DND-41 (cell line): ENCODE measurements at regions not wholly inside any gene's neighbourhood (a gene's known extent, or its start where the extent isn't known, plus 50 kb on each side); places are given as distances from the start of the nearest gene placed in this dataset.

Source experiments
- EZH2 ChIP-seq: IDR thresholded peaks from 3 replicates; pipeline ENCODE4 v1.6.1; 2012; ENCODE audit warnings: borderline replicate concordance, low read depth, mild to moderate bottlenecking, moderate library complexity, low read length, inconsistent platforms; ENCODE audit not compliant: severe bottlenecking
- TF ChIP-seq, protein P1 (sequence below): IDR thresholded peaks from 2 replicates; pipeline ENCODE4 v1.5.1; 2012; ENCODE audit warnings: borderline replicate concordance, low read length, moderate library complexity, mild to moderate bottlenecking; ENCODE audit not compliant: poor library complexity, severe bottlenecking; ENCODE audit errors: extremely low read depth

GRCh38 chr13:97526556-97526955 lies 92.6 kb downstream of the RAP2A start:
- TF ChIP-seq, protein P1, sequence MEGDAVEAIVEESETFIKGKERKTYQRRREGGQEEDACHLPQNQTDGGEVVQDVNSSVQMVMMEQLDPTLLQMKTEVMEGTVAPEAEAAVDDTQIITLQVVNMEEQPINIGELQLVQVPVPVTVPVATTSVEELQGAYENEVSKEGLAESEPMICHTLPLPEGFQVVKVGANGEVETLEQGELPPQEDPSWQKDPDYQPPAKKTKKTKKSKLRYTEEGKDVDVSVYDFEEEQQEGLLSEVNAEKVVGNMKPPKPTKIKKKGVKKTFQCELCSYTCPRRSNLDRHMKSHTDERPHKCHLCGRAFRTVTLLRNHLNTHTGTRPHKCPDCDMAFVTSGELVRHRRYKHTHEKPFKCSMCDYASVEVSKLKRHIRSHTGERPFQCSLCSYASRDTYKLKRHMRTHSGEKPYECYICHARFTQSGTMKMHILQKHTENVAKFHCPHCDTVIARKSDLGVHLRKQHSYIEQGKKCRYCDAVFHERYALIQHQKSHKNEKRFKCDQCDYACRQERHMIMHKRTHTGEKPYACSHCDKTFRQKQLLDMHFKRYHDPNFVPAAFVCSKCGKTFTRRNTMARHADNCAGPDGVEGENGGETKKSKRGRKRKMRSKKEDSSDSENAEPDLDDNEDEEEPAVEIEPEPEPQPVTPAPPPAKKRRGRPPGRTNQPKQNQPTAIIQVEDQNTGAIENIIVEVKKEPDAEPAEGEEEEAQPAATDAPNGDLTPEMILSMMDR = no peak
- no peak for TF ChIP-seq EZH2
